Neural crest cell (in vitro differentiated cells): ENCODE measurements at regions not wholly inside any gene's neighbourhood (a gene's known extent, or its start where the extent isn't known, plus 50 kb on each side); places are given as distances from the start of the nearest gene placed in this dataset.

ENCODE experiments used
- DNase-seq: peaks from one replicate; pipeline ENCODE4 v3.0.0; 2021; ENCODE audit warnings: low read depth, mixed read lengths, low spot score
- H3K27ac Mint-ChIP-seq: one replicate; pipeline ENCODE4 v1.8.0; 2021; ENCODE audit warnings: mild to moderate bottlenecking, mixed read lengths; ENCODE audit not compliant: unreplicated experiment
- H3K27me3 Mint-ChIP-seq: 2 replicates; pipeline ENCODE4 v1.8.0; 2021; ENCODE audit warnings: low read depth, mild to moderate bottlenecking, mixed read lengths
- H3K36me3 Mint-ChIP-seq: 2 replicates; pipeline ENCODE4 v1.8.0; 2021; ENCODE audit warnings: low read depth, mild to moderate bottlenecking, mixed read lengths
- H3K4me1 Mint-ChIP-seq: 2 replicates; pipeline ENCODE4 v1.8.0; 2021; ENCODE audit warnings: mixed read lengths
- H3K4me3 Mint-ChIP-seq: one replicate; pipeline ENCODE4 v1.8.0; 2021; ENCODE audit warnings: mild to moderate bottlenecking, mixed read lengths
- H3K9me3 Mint-ChIP-seq: 2 replicates; pipeline ENCODE4 v1.8.0; 2021; ENCODE audit warnings: mixed read lengths
- TF ChIP-seq, protein P1 (sequence below): fragments of 200-600 bp; sonication (generic); conservative IDR thresholded peaks from 2 replicates; pipeline ENCODE4 v1.5.0; 2021; ENCODE audit warnings: antibody characterized with exemption, mild to moderate bottlenecking

GRCh38 chr5:74051076-74051475 is 425.1 kb downstream of the ARHGEF28 start:
- TF ChIP-seq, protein P1, sequence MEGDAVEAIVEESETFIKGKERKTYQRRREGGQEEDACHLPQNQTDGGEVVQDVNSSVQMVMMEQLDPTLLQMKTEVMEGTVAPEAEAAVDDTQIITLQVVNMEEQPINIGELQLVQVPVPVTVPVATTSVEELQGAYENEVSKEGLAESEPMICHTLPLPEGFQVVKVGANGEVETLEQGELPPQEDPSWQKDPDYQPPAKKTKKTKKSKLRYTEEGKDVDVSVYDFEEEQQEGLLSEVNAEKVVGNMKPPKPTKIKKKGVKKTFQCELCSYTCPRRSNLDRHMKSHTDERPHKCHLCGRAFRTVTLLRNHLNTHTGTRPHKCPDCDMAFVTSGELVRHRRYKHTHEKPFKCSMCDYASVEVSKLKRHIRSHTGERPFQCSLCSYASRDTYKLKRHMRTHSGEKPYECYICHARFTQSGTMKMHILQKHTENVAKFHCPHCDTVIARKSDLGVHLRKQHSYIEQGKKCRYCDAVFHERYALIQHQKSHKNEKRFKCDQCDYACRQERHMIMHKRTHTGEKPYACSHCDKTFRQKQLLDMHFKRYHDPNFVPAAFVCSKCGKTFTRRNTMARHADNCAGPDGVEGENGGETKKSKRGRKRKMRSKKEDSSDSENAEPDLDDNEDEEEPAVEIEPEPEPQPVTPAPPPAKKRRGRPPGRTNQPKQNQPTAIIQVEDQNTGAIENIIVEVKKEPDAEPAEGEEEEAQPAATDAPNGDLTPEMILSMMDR, result no peak
- DNase-seq, result no peak
- Mint-ChIP-seq H3K27me3 (no peaks in the 10 kb centered on the region), H3K9me3 (peaks cover 2% of the 10 kb centered on the region), H3K27ac (no peak overlapping the region), H3K4me1 (peaks cover 30% of the 10 kb centered on the region), H3K4me3 (no peak overlapping the region), H3K36me3 (no peaks in the 10 kb centered on the region)

DNA sequence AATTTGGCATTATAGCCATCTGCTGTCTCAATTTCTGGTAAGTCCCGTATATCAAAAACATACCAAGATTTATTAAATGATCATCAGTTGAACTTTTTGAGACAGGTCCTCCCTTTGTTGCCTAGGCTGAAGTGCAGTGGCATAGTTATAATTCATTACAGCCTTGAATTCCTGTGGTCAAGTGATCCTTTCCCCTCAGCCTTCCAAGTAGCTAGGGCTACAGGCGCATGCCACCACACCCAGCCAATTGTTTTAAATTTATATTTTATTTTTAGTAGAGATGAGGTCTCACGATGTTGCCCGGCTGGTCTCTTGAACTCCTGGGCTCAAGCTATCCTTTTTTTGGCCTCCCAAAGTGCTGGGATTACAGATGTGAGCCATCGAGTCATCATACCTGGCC is 418.9 kb downstream of the ARHGEF28 start:
- DNase-seq, result no peak
- Mint-ChIP-seq H3K27me3 (no peaks in the 10 kb centered on the region), H3K9me3 (peaks cover 2% of the 10 kb centered on the region), H3K36me3 (no peaks in the 10 kb centered on the region), H3K4me1 (peaks cover 4% of the 10 kb centered on the region), H3K4me3 (no peak overlapping the region), H3K27ac (no peak overlapping the region)
- TF ChIP-seq, protein P1, result no peak

GRCh38 chr5:74042959-74043358 is 417.0 kb downstream of the ARHGEF28 start:
- Mint-ChIP-seq H3K36me3 (no peaks in the 10 kb centered on the region), H3K4me3 (no peak overlapping the region), H3K4me1 (peaks cover 9% of the 10 kb centered on the region), H3K9me3 (peaks cover 2% of the 10 kb centered on the region), H3K27me3 (no peaks in the 10 kb centered on the region), H3K27ac (no peak overlapping the region)
- TF ChIP-seq, protein P1, result no peak
- DNase-seq, result no peak

DNA sequence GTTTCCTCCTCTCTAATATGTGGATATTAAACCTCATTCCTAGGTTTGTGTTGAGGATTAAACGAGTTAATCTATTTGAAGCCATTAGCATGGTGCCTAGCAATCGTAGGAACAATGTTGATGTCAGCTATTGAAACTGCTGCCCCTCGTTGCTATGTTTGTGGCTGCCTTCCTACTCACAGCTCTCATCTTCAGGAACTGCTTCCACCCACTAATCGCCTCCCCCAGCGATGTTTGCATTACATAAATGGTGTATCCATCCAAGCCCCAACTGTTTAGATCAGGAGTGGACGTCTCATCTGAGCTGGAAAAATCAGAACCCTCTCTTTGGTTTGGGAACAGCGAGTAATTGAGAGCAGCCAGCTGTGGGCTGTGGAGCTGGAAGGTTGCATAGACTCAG is 416.6 kb downstream of the ARHGEF28 start:
- no peaks in the 10 kb centered on the region for H3K36me3 Mint-ChIP-seq
- H3K4me3 Mint-ChIP-seq, result no peak overlapping the region
- no peak for DNase-seq
- H3K9me3 Mint-ChIP-seq, result peaks cover under 1% of the 10 kb centered on the region
- TF ChIP-seq, protein P1, result no peak
- H3K27me3 Mint-ChIP-seq, result no peaks in the 10 kb centered on the region
- no peak overlapping the region for H3K27ac Mint-ChIP-seq
- peaks cover 13% of the 10 kb centered on the region for H3K4me1 Mint-ChIP-seq

- Mint-ChIP-seq H3K4me3 (no peak overlapping the region), H3K9me3 (no peaks in the 10 kb centered on the region), H3K27ac (no peak overlapping the region), H3K27me3 (no peaks in the 10 kb centered on the region), H3K4me1 (peaks cover 19% of the 10 kb centered on the region), H3K36me3 (no peaks in the 10 kb centered on the region)
- no peak for DNase-seq
- TF ChIP-seq, protein P1, result no peak
Measured at GRCh38 chr5:74041913-74042312, 415.9 kb downstream of the ARHGEF28 start.
